SK-N-MC (cell line): ENCODE measurements at regions not wholly inside any gene's neighbourhood (a gene's known extent, or its start where the extent isn't known, plus 50 kb on each side); places are given as distances from the start of the nearest gene placed in this dataset.
A peak's percentile ranks its signal among the peaks of the same experiment; 100 is the strongest.

Experiments
- DNase-seq: peaks from one replicate; pipeline ENCODE4 v3.0.0-alpha.2; 2011; ENCODE audit warnings: low read depth, low spot score
- H3K27ac ChIP-seq: fragments of 200-600 bp; sonication (generic); 2 replicates; pipeline ENCODE4 v1.5.1; 2016; ENCODE audit warnings: mixed run types
- H3K36me3 ChIP-seq: fragments of 200-600 bp; sonication (generic); 2 replicates; pipeline ENCODE4 v1.6.1; 2017; ENCODE audit warnings: antibody characterized with exemption, low read length, mixed read lengths; ENCODE audit not compliant: insufficient read depth
- H3K4me3 ChIP-seq: fragments of 200-600 bp; sonication (generic); 2 replicates; pipeline ENCODE4 v1.5.1; 2016
- H3K9ac ChIP-seq: fragments of 200-600 bp; sonication (generic); 2 replicates; pipeline ENCODE4 v1.8.0; 2017; ENCODE audit warnings: mixed run types, mixed read lengths; ENCODE audit not compliant: insufficient read length
- H3K9me3 ChIP-seq: fragments of 200-600 bp; sonication (generic); 2 replicates; pipeline ENCODE4 v1.6.1; 2017; ENCODE audit warnings: low read depth, mild to moderate bottlenecking, antibody characterized with exemption, low read length, moderate library complexity, mixed read lengths
- EZH2 ChIP-seq: fragments of 200-600 bp; sonication (generic); IDR thresholded peaks from one replicate; pipeline ENCODE4 v1.6.1; 2017; ENCODE audit warnings: antibody characterized with exemption
- FOXP2 ChIP-seq: optimal IDR thresholded peaks from 2 replicates; pipeline ENCODE3; 2011; ENCODE audit warnings: mild to moderate bottlenecking, moderate library complexity; ENCODE audit not compliant: insufficient read depth; ENCODE audit errors: extremely low read length, control extremely low read depth
- POLR2AphosphoS5 ChIP-seq: IDR thresholded peaks from 2 replicates; pipeline ENCODE4 v1.6.1; 2012; ENCODE audit warnings: mild to moderate bottlenecking, low read depth, low read length, borderline replicate concordance

GRCh38 chr4:55186700-55187099, 61.3 kb upstream of the KDR start:
- Histone ChIP-seq H3K36me3 (no peaks in the 10 kb centered on the region), H3K9me3 (no peaks in the 10 kb centered on the region), H3K9ac (no peak overlapping the region), H3K27ac (no peak overlapping the region), H3K4me3 (no peak overlapping the region)
- no peak for DNase-seq
- TF ChIP-seq FOXP2, result no peak
- TF ChIP-seq POLR2AphosphoS5, result no peak
- TF ChIP-seq EZH2, result no peak

GRCh38 chr4:55214172-55214571, 88.8 kb upstream of the KDR start:
- no peaks in the 10 kb centered on the region for H3K9me3 ChIP-seq
- DNase-seq, result peak; percentile 24
- no peak overlapping the region for H3K27ac ChIP-seq
- TF ChIP-seq FOXP2, result no peak
- no peak for TF ChIP-seq POLR2AphosphoS5
- TF ChIP-seq EZH2, result no peak
- no peaks in the 10 kb centered on the region for H3K36me3 ChIP-seq
- no peak overlapping the region for H3K9ac ChIP-seq
- H3K4me3 ChIP-seq, result no peak overlapping the region

- H3K4me3 ChIP-seq, result no peak overlapping the region
- no peaks in the 10 kb centered on the region for H3K36me3 ChIP-seq
- no peaks in the 10 kb centered on the region for H3K9me3 ChIP-seq
- TF ChIP-seq FOXP2 (no peak), EZH2 (no peak), POLR2AphosphoS5 (no peak)
- H3K27ac ChIP-seq, result no peak overlapping the region
- no peak for DNase-seq
- no peak overlapping the region for H3K9ac ChIP-seq
Measured at GRCh38 chr4:55215087-55215486, 89.7 kb upstream of the KDR start.

- H3K9me3 ChIP-seq, result no peaks in the 10 kb centered on the region
Measured at GRCh38 chr4:55216863-55217635, 91.7 kb upstream of the KDR start.

GRCh38 chr4:55218041-55218440, 92.6 kb upstream of the KDR start:
- H3K27ac ChIP-seq, result no peak overlapping the region
- DNase-seq, result no peak
- TF ChIP-seq POLR2AphosphoS5, result no peak
- TF ChIP-seq FOXP2, result no peak
- TF ChIP-seq EZH2, result no peak
- H3K9me3 ChIP-seq, result no peaks in the 10 kb centered on the region
- H3K36me3 ChIP-seq, result no peaks in the 10 kb centered on the region
- H3K4me3 ChIP-seq, result no peak overlapping the region
- no peak overlapping the region for H3K9ac ChIP-seq

More at GRCh38 chr4:55216863-55217635, 91.7 kb upstream of the KDR start:
- Histone ChIP-seq H3K9ac (peak overlapping the region; percentile 32), H3K4me3 (peak overlapping the region; percentile 66), H3K27ac (peak overlapping the region; percentile 77), H3K36me3 (no peaks in the 10 kb centered on the region)
- TF ChIP-seq POLR2AphosphoS5 (no peak; the same call in 1 of the 2 replicates), EZH2 (no peak), FOXP2 (no peak)
- peak; percentile 37 for DNase-seq

GRCh38 chr4:55237839-55238238, 108.2 kb upstream of the SRD5A3 start:
- H3K27ac ChIP-seq, result no peak overlapping the region
- H3K36me3 ChIP-seq, result no peaks in the 10 kb centered on the region
- no peak for TF ChIP-seq FOXP2
- no peak for TF ChIP-seq EZH2
- TF ChIP-seq POLR2AphosphoS5, result no peak
- DNase-seq, result no peak
- H3K9me3 ChIP-seq, result no peaks in the 10 kb centered on the region
- no peak overlapping the region for H3K4me3 ChIP-seq
- H3K9ac ChIP-seq, result no peak overlapping the region

GRCh38 chr4:55238407-55238806, 107.6 kb upstream of the SRD5A3 start:
- no peak for DNase-seq
- H3K36me3 ChIP-seq, result no peaks in the 10 kb centered on the region
- H3K9ac ChIP-seq, result no peak overlapping the region
- TF ChIP-seq POLR2AphosphoS5 (no peak), EZH2 (no peak)
- no peak overlapping the region for H3K4me3 ChIP-seq
- H3K9me3 ChIP-seq, result no peaks in the 10 kb centered on the region
- no peak overlapping the region for H3K27ac ChIP-seq

GRCh38 chr4:55241461-55241860, 104.6 kb upstream of the SRD5A3 start:
- Histone ChIP-seq H3K9ac (no peak overlapping the region), H3K36me3 (no peaks in the 10 kb centered on the region), H3K9me3 (no peaks in the 10 kb centered on the region), H3K4me3 (no peak overlapping the region), H3K27ac (no peak overlapping the region)
- TF ChIP-seq POLR2AphosphoS5 (no peak), FOXP2 (no peak), EZH2 (no peak)
- no peak for DNase-seq

GRCh38 chr4:55242506-55242905, 103.5 kb upstream of the SRD5A3 start:
- Histone ChIP-seq H3K9ac (no peak overlapping the region), H3K36me3 (no peaks in the 10 kb centered on the region), H3K9me3 (no peaks in the 10 kb centered on the region), H3K27ac (no peak overlapping the region), H3K4me3 (no peak overlapping the region)
- no peak for DNase-seq
- TF ChIP-seq EZH2, result no peak
- no peak for TF ChIP-seq POLR2AphosphoS5
- TF ChIP-seq FOXP2, result no peak
